Activated naive CD4-positive, alpha-beta T cell (primary cell): ENCODE measurements at regions not wholly inside any gene's neighbourhood (a gene's known extent, or its start where the extent isn't known, plus 50 kb on each side); places are given as distances from the start of the nearest gene placed in this dataset.
"Not testable (repeated sequence)": the region's sequence is repeated elsewhere in the genome, so short reads cannot be mapped to it uniquely, and the experiment has no call there.

Experiments used
- DNase-seq, 4 experiments: peaks; one replicate each; lab custom pipeline; 2025; lab: John Stamatoyannopoulos, UW

DNA sequence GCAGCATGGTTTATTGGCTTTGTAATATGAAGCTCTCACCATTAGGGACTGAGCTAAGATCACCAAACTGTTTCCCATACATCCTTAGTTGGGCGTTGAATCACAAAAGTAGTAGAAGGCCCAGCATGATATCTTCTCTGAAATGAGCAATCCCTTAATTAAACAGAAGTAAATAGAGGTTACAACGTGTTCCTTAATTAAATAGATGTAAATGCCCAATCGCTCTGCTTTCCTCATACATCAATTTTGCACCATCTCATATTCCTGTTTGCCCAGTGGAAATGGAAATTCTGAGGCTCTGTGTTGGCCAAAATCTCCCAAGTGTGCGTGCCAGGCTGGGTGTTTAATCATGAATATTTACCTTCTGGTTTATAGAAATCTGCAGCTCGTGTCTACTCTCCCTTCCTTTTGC, 107.4 kb upstream of the FOXB1 start:
- DNase-seq, result no peak

DNA sequence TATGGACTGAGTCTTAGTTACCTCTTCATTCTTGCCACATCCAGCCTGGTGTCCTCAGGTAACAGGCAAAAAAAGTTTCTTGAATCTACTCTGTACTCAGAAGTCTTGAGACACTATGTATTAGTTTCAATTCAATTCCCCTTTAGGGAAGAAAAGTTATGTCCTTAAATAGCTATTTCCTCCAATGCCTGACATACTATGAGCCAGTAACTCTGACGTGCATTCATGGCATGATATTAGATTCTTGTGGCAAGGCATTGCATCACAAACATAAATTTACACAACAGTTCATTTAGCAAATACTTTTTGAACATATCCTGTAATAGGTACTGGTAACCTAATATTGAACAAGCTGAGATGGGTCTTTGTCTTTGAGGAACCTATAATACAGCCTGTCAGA, 109.3 kb upstream of the FOXB1 start:
- DNase-seq, result no peak

DNA sequence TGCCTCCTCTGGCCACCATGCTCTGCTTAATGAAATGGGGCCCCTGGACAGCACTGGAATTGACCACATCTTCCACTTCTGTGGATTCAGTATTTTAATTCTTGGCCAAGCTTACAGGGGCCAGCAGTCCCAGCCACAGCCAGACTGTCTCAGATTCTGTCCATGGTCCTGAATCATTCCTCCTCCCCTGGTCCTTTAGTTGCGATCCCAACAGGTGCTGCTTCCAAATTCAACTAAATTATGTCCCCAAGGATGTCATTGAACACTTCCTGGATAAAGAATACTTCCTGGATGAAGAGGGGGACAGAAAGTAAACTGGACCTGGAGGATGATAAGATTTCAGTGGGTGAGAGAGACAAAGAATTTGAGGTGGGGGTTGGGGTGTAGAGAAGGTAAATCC, 111.1 kb upstream of the FOXB1 start:
- no peak for DNase-seq

- not testable (repeated sequence) for DNase-seq
Measured at GRCh38 chr15:59887870-59888269, 116.2 kb upstream of the FOXB1 start.

DNA sequence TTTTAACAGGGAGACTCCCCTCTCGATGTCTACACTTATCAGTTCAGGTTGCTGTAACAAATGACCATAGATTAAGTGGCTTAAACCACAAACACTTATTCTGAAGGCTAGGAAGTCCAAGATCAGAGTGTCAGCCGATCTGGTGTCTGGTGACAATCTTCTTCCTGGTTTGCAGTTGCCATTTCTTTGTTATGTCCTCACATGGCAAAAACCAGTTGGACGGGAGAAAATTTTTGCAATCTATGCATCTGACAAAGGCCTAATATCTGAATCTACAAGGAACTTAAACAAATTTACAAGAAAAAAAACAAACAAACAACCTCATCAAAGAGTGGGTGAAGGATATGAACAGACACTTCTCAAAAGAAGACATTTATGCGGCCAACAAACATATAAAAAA, 116.9 kb upstream of the FOXB1 start:
- DNase-seq, result no peak

DNA sequence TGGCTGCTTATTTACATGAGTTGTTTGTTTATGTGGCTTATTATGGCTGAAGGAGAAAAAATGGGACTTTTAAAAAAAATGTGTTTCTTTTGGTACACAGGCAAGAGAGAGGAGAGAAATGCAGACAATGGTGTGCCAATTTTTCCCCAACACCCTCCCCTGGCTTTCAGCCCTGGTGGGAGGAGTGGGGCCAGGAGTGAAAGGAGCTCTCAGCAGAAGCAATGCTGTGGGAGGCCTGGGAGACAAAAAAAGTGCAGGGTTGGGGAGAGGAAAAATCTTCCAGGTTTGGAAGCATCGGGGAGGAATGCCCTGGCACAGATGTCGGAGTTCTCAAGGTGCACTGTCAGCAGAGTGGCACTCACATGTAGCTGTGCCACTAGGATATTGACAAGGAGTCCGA, 117.7 kb upstream of the FOXB1 start:
- no peak for DNase-seq

DNA sequence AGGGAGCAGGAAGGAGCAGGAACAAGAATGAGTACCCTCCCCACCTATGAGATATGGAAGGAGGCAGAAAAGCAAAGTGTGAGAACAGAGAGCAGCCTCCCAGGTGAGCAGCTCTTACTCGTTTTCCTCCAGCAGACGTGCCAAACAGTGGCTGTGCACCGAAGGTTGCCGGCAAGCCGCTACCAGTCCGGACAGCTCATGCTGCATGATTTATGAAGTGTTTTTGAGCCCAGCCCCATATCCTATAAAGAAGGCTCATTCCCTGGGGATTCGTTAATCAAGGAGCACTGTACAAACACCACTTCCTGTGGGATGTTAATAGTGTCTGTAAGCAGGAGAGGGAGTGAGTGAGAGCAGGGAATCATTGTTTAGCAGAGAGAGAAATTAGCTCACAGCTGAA, 118.3 kb upstream of the FOXB1 start:
- no peak for DNase-seq

DNA sequence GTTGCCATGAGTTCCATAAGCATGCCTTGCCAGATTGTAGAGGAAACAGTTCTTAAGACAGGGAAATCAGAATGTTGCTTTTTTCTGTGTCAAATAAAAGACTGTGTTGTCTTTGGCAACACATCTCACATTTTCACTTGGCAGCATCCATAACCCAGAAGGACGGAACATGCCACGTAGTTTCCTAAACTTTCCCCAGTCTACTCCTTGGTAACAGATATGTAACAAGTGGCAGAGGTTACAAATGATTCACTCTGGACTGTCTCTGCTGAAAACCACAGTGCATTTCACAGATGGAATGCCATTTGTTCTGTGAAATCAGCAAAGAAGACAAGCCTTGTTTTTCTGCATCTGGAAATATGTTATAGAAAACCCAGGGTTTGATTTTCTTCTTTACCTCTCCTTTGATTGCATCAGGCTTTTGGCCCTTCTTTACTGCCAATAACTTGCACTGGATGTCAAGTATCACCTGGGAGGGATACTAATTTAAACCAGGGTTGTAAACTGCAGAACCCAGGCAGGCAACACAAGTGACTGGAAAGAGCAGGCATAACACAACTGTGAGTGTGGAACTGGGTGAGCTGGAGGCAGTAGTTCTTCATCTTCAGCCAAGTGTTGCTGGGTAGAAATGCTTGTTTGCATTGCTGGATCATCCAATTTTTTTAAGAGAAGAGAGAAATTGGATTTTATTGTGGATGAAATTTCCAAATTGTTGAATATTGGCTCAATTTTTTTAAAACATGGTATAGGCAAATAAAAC, 124.4 kb upstream of the FOXB1 start:
- no peak for DNase-seq

GRCh38 chr15:59876140-59876539, 128.0 kb upstream of the FOXB1 start:
- no peak for DNase-seq

DNA sequence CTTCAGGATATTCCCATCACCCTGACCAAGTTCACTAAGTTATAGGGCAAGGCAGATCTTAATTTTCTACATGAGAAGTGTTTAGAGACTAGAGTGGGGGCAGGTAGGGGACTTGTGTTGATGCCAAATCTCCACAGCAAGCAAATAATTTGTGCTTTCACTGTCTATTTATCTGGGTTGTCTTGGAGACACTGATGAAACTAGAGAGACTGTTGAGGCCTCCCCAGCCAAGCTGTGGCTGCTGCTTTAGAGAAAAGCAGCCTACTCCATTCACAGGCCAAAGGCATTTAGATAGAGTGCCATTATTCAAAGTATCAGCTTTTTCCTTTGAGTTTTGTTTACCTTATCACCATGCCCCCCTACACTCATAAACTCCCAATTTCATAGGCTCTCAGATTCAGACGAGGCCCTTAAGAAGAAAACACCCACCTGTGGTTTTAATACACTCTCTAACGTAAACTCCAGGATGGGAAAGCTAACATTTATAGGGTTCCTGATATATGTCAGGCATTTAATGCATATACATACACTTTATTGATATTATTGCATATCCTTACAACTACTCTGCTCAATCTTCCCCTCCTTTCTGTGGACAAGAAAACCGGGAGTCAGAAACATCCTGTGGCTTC, 130.4 kb upstream of the FOXB1 start:
- DNase-seq, result no peak

DNA sequence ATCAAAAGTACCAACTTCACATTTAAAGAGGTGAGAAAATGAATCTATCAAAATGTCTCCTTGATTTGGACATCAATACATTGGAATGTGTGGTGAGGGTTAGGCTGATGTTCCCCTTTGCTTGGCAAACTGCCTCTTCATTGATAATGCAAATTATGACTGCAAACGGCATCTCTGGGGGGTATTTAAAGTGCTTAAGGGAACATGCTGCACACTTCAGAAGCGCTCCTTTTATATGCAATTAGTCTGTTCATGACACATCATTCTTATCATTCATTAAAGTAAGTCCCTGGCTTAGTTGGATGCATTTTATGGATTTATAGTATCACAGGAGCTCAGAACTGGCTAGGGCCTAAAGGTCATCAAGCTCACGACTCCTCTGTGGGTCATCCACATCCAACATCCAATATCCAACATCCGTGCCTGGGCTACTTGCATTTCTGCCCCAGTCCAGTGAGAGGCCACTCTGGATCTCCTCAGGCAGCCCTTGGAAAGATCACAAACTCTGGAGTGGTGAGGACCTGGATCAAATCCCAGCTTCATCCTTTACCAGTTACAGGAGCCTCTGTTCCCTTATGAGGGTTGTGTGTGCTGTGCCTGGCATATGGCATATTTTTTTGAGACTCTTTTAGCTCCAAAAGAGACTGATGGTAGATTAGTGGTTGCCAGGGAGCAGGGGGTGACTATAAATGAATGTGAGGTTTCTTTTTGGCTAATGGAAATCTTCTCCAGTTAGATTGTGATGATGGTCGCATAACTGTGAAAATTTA, 136.8 kb upstream of the FOXB1 start:
- no peak for DNase-seq

DNA sequence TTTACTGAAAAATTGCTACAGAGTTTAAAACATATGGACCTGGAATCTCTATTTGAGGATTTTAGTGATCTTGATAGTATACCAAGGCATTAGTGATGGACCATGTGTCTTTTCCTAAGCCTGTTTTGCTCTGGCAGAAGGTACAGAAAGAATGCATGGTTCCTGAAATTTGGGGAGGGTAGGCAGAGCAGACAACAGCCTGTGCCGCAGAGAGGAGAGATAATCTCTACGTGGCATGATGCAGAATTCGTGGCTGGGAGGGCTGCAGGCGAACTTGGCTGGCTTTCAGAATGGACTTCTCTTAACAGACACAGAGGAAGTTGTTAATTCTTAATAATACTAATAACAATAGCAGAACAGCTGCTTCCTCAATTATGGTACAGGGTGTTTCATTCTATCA, 137.5 kb upstream of the FOXB1 start:
- no peak for DNase-seq

DNA sequence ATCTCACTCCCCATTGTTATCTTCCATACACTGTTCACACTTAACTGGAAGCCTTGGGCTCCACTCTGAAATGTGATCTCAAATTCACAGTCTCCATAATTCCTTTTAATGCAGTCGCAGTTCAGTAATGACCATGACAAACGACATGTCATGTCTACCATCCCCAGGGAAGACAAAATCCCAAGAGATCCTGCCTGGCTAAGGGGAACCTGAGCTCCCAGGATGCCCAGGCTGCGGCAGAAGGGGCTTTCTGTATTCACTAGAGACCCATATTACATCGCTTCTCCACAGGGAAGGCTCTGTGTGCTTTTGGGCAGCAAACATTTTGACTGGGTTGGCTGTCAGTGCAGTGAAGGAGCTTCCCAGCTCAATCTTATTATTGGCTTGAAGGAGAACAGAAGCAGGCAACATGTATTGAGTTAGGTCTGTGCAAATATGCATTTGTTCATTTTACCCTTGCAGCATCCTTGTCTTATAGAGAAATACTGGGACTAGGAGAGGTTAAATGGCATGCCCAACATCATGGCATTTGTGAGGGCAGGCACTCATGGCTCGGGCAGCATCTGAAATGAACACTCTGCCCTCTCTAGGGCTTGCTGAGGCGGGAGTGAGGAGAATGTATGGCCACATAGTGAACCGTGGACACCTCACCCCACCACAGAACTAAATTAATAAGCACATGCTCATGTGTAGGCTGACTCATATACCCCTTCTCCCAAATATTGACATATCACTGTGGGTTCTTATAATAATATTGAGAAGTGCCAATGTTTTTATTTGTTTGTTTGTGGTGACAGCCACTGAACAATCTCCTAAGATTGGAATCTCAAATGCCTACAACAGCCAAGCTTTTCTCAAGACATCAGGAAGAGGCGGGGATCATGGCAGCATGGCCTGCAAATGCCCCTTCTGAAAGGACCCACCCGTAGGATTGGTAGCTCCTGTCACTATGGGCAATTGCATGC, 141.6 kb upstream of the FOXB1 start:
- DNase-seq, result no peak

GRCh38 chr15:59847968-59848367, 156.1 kb upstream of the FOXB1 start:
- no peak for DNase-seq

DNA sequence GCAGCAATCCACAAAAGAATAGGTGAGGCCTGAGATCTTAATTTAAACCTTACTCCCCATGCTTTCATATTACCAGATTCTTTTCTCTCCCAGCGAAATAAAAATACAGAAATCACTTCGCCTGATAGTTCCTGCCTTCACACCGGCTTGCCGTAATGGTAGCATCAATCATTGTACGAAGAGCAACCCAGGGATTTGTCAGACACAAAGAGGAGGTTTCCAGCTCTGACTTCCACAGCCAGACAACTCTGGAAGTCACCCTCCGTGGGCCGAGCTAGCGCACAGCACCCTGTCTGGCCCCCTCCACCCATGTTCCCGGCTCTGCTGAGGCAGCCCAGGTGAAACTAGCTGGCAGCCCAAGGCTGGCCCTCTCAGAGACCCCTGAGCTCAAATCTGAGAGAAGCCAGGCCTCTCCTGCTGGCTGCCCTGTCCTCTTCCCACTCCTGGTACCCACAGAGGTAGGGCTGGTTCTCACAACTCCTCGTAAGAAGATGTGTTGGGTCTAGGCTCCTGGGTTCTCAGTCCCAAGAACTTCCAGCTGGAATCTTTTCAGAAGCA, 156.9 kb upstream of the BNIP2 start:
- no peak for DNase-seq

- no peak for DNase-seq
Measured at GRCh38 chr15:59843609-59844008, 154.5 kb upstream of the BNIP2 start.

DNA sequence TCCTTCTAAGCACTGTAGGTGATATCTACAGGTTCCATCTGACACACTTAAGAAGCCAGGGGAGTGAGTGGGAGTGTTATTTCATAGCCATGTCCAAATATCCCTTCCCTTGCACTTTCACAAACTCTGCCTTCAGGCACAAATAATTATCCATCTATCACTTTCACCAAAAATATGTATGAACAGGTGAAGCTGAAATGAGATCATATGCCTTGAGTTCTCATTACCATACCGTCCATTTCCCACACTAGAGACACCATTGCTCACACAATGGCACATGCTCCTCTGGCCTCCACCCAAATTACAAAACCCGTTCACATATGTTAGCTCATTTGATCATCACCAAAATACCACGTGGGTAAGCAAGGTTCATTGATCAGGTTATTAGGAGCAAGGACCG, 151.9 kb upstream of the BNIP2 start:
- no peak for DNase-seq

DNA sequence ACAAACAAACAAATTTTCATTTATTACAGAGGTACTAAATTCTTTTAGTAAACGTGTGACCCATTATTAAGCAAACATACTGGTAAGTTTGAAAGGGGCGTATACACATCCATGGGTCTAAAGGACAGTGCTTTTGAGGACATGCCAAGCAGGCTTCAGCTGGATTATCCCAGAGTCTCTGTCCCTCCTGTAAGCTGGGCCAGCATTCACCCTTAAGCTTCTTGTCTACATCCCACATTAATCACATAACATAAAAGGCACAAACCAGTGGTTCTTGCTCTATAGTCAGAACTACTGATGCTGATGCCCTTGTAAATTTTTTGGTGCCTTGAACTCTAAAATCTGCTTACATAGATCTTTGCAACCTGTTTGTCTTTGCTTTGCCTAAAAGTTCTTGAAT, 150.8 kb upstream of the BNIP2 start:
- no peak for DNase-seq

- DNase-seq, result no peak
Measured at GRCh38 chr15:59838900-59839299, 149.8 kb upstream of the BNIP2 start.

- no peak for DNase-seq
Measured at GRCh38 chr15:59835776-59836175, 146.7 kb upstream of the BNIP2 start.

GRCh38 chr15:59834528-59834927, 145.4 kb upstream of the BNIP2 start:
- no peak for DNase-seq

- no peak for DNase-seq
Measured at GRCh38 chr15:59833366-59833765, 144.2 kb upstream of the BNIP2 start.
